Nephron progenitor cell (in vitro differentiated cells): ENCODE measurements at regions not wholly inside any gene's neighbourhood (a gene's known extent, or its start where the extent isn't known, plus 50 kb on each side); places are given as distances from the start of the nearest gene placed in this dataset.

Experiments used
- DNase-seq: peaks from one replicate; pipeline ENCODE4 v3.0.0; 2021
- H3K27ac Mint-ChIP-seq: 2 replicates; pipeline ENCODE4 v1.8.0; 2021; ENCODE audit warnings: mild to moderate bottlenecking, moderate library complexity, mixed read lengths
- H3K27me3 Mint-ChIP-seq: 2 replicates; pipeline ENCODE4 v1.8.0; 2021; ENCODE audit warnings: mild to moderate bottlenecking, low read depth, mixed read lengths; ENCODE audit not compliant: poor library complexity
- H3K36me3 Mint-ChIP-seq: 2 replicates; pipeline ENCODE4 v1.8.0; 2021; ENCODE audit warnings: low read depth, mixed read lengths
- H3K4me1 Mint-ChIP-seq: 2 replicates; pipeline ENCODE4 v1.8.0; 2021; ENCODE audit warnings: mixed read lengths
- H3K4me3 Mint-ChIP-seq: 2 replicates; pipeline ENCODE4 v1.8.0; 2021; ENCODE audit warnings: mild to moderate bottlenecking, moderate library complexity, mixed read lengths
- H3K9me3 Mint-ChIP-seq: 2 replicates; pipeline ENCODE4 v1.8.0; 2021; ENCODE audit warnings: mild to moderate bottlenecking, moderate library complexity, mixed read lengths
- TF ChIP-seq, protein P1 (sequence below): fragments of 200-600 bp; sonication (generic); IDR thresholded peaks from 2 replicates; pipeline ENCODE4 v1.5.0; 2021; ENCODE audit warnings: antibody characterized with exemption

- no peaks in the 10 kb centered on the region for H3K36me3 Mint-ChIP-seq
- H3K27ac Mint-ChIP-seq, result no peak overlapping the region
- peaks cover 25% of the 10 kb centered on the region for H3K27me3 Mint-ChIP-seq
- no peak for DNase-seq
- TF ChIP-seq, protein P1, sequence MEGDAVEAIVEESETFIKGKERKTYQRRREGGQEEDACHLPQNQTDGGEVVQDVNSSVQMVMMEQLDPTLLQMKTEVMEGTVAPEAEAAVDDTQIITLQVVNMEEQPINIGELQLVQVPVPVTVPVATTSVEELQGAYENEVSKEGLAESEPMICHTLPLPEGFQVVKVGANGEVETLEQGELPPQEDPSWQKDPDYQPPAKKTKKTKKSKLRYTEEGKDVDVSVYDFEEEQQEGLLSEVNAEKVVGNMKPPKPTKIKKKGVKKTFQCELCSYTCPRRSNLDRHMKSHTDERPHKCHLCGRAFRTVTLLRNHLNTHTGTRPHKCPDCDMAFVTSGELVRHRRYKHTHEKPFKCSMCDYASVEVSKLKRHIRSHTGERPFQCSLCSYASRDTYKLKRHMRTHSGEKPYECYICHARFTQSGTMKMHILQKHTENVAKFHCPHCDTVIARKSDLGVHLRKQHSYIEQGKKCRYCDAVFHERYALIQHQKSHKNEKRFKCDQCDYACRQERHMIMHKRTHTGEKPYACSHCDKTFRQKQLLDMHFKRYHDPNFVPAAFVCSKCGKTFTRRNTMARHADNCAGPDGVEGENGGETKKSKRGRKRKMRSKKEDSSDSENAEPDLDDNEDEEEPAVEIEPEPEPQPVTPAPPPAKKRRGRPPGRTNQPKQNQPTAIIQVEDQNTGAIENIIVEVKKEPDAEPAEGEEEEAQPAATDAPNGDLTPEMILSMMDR, result no peak
- no peak overlapping the region for H3K4me3 Mint-ChIP-seq
- peaks cover 12% of the 10 kb centered on the region for H3K9me3 Mint-ChIP-seq
- H3K4me1 Mint-ChIP-seq, result no peaks in the 10 kb centered on the region
Measured at GRCh38 chr16:16907089-16907488, 528.1 kb downstream of the NPIPA7 start.

DNA sequence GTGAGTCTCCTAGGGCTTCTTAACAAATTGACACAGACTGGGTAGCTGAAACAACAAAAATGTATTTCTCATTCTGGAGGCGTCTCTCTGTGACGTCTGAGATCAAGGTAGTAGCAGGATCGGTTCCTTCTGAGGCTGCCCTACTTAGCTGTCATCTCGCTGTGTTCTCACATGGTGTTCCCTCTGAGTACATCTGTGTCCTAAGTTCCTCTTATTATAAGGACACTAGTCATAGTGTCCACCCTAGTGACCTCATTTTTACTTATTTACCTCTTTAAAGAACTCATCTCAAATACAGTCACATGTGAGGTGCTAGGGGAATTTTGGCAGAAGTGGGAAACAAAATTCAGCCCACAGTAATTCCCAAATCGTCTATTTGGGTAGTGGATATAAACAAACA lies 529.1 kb downstream of the NPIPA7 start:
- TF ChIP-seq, protein P1, result no peak
- H3K9me3 Mint-ChIP-seq, result peaks cover 11% of the 10 kb centered on the region
- no peak overlapping the region for H3K27ac Mint-ChIP-seq

DNA sequence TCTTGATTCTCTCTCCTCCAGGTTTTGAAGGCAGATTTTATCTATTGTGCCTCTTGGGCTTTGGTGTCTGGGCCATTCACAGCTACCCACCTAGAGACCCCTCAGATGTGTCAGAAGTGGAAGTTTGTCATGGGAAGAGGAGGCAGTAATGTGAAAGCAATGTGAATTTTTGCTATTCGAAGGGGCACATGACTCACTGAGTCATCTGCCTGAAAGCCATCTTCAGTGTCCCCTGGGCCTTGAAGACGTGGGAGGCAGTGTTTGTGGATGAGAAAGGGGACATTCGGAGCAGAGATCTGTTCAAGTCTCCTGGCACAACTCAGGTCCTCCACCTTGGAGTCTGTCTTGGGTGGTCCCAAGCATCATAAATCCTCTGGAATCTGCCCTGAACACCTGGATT lies 530.2 kb downstream of the NPIPA7 start:
- Mint-ChIP-seq H3K27me3 (peaks cover 21% of the 10 kb centered on the region), H3K9me3 (peaks cover 11% of the 10 kb centered on the region), H3K4me1 (no peaks in the 10 kb centered on the region), H3K36me3 (no peaks in the 10 kb centered on the region), H3K4me3 (no peak overlapping the region), H3K27ac (no peak overlapping the region)
- TF ChIP-seq, protein P1, result no peak
- DNase-seq, result no peak

More for the DNA sequence above, 529.1 kb downstream of the NPIPA7 start:
- Mint-ChIP-seq H3K36me3 (no peaks in the 10 kb centered on the region), H3K4me3 (no peak overlapping the region), H3K27me3 (peaks cover 25% of the 10 kb centered on the region), H3K4me1 (no peaks in the 10 kb centered on the region)
- no peak for DNase-seq

DNA sequence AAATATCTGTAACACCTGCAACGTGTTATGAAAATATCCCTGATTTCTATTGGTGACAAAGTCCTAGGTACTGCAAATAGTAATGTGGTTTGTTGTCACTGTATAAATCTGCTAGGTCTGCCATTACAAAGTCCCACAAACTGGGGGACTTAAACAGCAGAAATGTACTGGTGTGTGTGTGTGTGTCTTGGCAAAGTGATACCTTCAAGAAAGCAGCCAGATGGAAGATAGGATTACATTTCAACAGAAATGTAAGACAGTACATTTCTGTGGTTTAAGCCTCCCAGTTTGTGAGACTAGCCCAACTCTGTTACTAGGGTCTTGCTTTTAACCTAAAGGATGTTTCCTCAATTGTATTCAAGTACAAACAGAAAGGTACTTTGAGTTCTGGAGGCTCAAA lies 531.7 kb downstream of the NPIPA7 start:
- DNase-seq, result no peak
- Mint-ChIP-seq H3K36me3 (no peaks in the 10 kb centered on the region), H3K4me3 (no peak overlapping the region), H3K27ac (no peak overlapping the region), H3K4me1 (no peaks in the 10 kb centered on the region), H3K9me3 (peaks cover 11% of the 10 kb centered on the region), H3K27me3 (peaks cover 20% of the 10 kb centered on the region)
- TF ChIP-seq, protein P1, result no peak

DNA sequence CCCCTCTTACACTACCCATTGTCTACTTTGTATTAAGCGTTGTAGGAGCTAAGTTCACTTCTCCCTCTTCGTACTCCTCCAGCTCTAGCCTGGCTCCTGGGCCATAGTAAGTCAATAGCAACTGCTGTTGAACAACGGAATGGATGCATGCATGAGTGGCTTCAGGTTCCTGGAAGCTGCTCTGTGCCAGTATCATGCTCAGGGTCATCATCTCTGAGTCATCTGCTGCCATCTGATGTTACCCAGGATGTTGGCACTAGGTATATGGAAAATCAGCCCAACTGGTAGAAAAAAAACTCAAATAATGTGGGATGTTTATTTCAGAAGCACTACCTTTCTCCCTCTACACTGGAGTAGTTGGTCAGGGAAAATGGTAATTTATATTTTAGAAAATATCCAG lies 536.8 kb downstream of the NPIPA7 start:
- TF ChIP-seq, protein P1, result no peak
- Mint-ChIP-seq H3K36me3 (no peaks in the 10 kb centered on the region), H3K9me3 (peaks cover 11% of the 10 kb centered on the region), H3K27me3 (peaks cover 11% of the 10 kb centered on the region), H3K27ac (no peak overlapping the region), H3K4me1 (peaks cover 10% of the 10 kb centered on the region), H3K4me3 (no peak overlapping the region)
- no peak for DNase-seq

GRCh38 chr16:16917191-16917785 lies 538.3 kb downstream of the NPIPA7 start:
- Mint-ChIP-seq H3K4me3 (no peak overlapping the region), H3K36me3 (no peaks in the 10 kb centered on the region), H3K4me1 (peaks cover 10% of the 10 kb centered on the region), H3K27me3 (peaks cover 6% of the 10 kb centered on the region), H3K27ac (peak overlapping the region; percentile 65), H3K9me3 (peaks cover 5% of the 10 kb centered on the region)
- TF ChIP-seq, protein P1, result no peak
- DNase-seq, result peak; percentile 8
